ENCODE measurements at regions not wholly inside any gene's neighbourhood (a gene's known extent, or its start where the extent isn't known, plus 50 kb on each side); places are given as distances from the start of the nearest gene placed in this dataset.
"Not testable (repeated sequence)": the region's sequence is repeated elsewhere in the genome, so short reads cannot be mapped to it uniquely, and the experiment has no call there.

- not testable (repeated sequence) for TF ChIP-seq CTCF (IDR thresholded peaks at IDR 0.05); HMGXB4 (CRISPR knock-in tag; IDR thresholded peaks at IDR 0.05); JUN (CRISPR knock-in tag; IDR thresholded peaks at IDR 0.05); FOXK1 (CRISPR knock-in tag; IDR thresholded peaks at IDR 0.05); NR2C2 (CRISPR knock-in tag; IDR thresholded peaks at IDR 0.05); CBFB (CRISPR knock-in tag; IDR thresholded peaks at IDR 0.05; ENCODE audit: low read depth); ZNF671 (CRISPR knock-in tag; IDR thresholded peaks at IDR 0.05); ZMAT4 (CRISPR knock-in tag; IDR thresholded peaks at IDR 0.05); E2F5 (CRISPR knock-in tag; IDR thresholded peaks at IDR 0.05); NR1H2 (CRISPR knock-in tag; IDR thresholded peaks at IDR 0.05); FOXJ3 (CRISPR knock-in tag; IDR thresholded peaks at IDR 0.05; ENCODE audit: borderline replicate concordance); TEAD4 (CRISPR knock-in tag; IDR thresholded peaks at IDR 0.05); ATF3 (CRISPR knock-in tag; conservative IDR thresholded peaks at IDR 0.05)
- TF ChIP-seq MAX (CRISPR knock-in tag; IDR thresholded peaks at IDR 0.05), result peak; percentile 6; the same call in 1 of the 2 replicates
Observed at GRCh38 chr7:32762206-32762924, 129.2 kb downstream of the KBTBD2 start.

All from WTC11 (cell line).